ENCODE measurements at regions not wholly inside any gene's neighbourhood (a gene's known extent, or its start where the extent isn't known, plus 50 kb on each side); places are given as distances from the start of the nearest gene placed in this dataset.

- TF ChIP-seq ZNF551 (CRISPR knock-in tag; IDR thresholded peaks at IDR 0.05): no peak
- no peak for TF ChIP-seq ZNF584 (CRISPR knock-in tag; IDR thresholded peaks at IDR 0.05; ENCODE audit: low read depth)
- no peak for TF ChIP-seq SUPT5H (IDR thresholded peaks at IDR 0.05)
- TF ChIP-seq ZNF512 (tag; IDR thresholded peaks at IDR 0.05): no peak
- TF ChIP-seq CTCF (IDR thresholded peaks at IDR 0.05 in 2 of 3, conservative IDR thresholded peaks at IDR 0.05 in 1 of 3; ENCODE audit: insufficient read depth in 2 of 3, low read depth in 1 of 3, low read length in 3 of 3): no peak
- no peak for TF ChIP-seq NFATC3 (IDR thresholded peaks at IDR 0.05)
- no peak for TF ChIP-seq ZNF561 (CRISPR knock-in tag; conservative IDR thresholded peaks at IDR 0.05)
- TF ChIP-seq ATF7 (IDR thresholded peaks at IDR 0.05): no peak
- TF ChIP-seq JUND (IDR thresholded peaks at IDR 0.05; ENCODE audit: borderline replicate concordance, low read depth, low read length): no peak
- no peak for TF ChIP-seq JUND (tag; IDR thresholded peaks at IDR 0.05; ENCODE audit: borderline replicate concordance, low read depth, low read length)
Observed at GRCh38 chr6:84539122-84539856, 225.1 kb downstream of the TBX18 start.

All from K562 (cell line).